Liver (tissue), 8 donors: ENCODE measurements at regions not wholly inside any gene's neighbourhood (a gene's known extent, or its start where the extent isn't known, plus 50 kb on each side); places are given as distances from the start of the nearest gene placed in this dataset.

Experiments used
- DNase-seq: peaks from one replicate; pipeline ENCODE4 v3.0.0-alpha.2; 2017; ENCODE audit warnings: low spot score
- H3K27ac ChIP-seq, 2 donors: one replicate each; pipeline ENCODE4 v1.7.0; 2013; ENCODE audit warnings: inconsistent platforms in 2 of 2, low read length in 2 of 2, control low read depth in 1 of 2, low read depth in 1 of 2, mild to moderate bottlenecking in 1 of 2
- H3K27me3 ChIP-seq, 4 donors: one replicate each; pipeline versions ENCODE4 v1.6.1 to v1.7.0; 2013; ENCODE audit warnings: low read length in 3 of 4, inconsistent platforms in 1 of 4, mild to moderate bottlenecking in 1 of 4, moderate library complexity in 1 of 4; ENCODE audit not compliant: control insufficient read depth in 4 of 4, insufficient read depth in 4 of 4
- H3K36me3 ChIP-seq, 4 donors: one replicate each; pipeline versions ENCODE4 v1.6.1 to v1.7.0; 2013; ENCODE audit warnings: low read length in 3 of 4, mild to moderate bottlenecking in 3 of 4, low read depth in 1 of 4, moderate library complexity in 1 of 4; ENCODE audit not compliant: control insufficient read depth in 4 of 4, insufficient read depth in 3 of 4
- H3K4me1 ChIP-seq, 4 donors: one replicate each; pipeline versions ENCODE4 v1.6.1 to v1.7.0; 2013; ENCODE audit warnings: low read length in 3 of 4, mild to moderate bottlenecking in 3 of 4, moderate library complexity in 1 of 4; ENCODE audit not compliant: control insufficient read depth in 4 of 4, insufficient read depth in 4 of 4
- H3K4me3 ChIP-seq, 3 donors: one replicate each; pipeline versions ENCODE4 v1.6.1 to v1.7.0; 2013; ENCODE audit warnings: low read length in 3 of 3, control low read depth in 1 of 3, low read depth in 1 of 3, mild to moderate bottlenecking in 1 of 3
- H3K9ac ChIP-seq, 2 donors: one replicate each; pipeline ENCODE4 v1.7.0; 2013; ENCODE audit warnings: low read length in 2 of 2, mild to moderate bottlenecking in 2 of 2, moderate library complexity in 2 of 2, control low read depth in 1 of 2, low read depth in 1 of 2
- H3K9me3 ChIP-seq, 4 donors: one replicate each; pipeline versions ENCODE4 v1.6.1 to v1.7.0; 2013; ENCODE audit warnings: low read length in 3 of 4; ENCODE audit not compliant: control insufficient read depth in 4 of 4
- EGR1 ChIP-seq, 2 donors: IDR thresholded peaks; 2 replicates each; pipeline ENCODE4 v1.6.1; 2016 to 2018; ENCODE audit warnings: antibody characterized with exemption in 2 of 2, low read depth in 2 of 2
- FOXA1 ChIP-seq: IDR thresholded peaks from 2 replicates; pipeline ENCODE4 v1.6.1; 2016; ENCODE audit warnings: antibody characterized with exemption
- FOXA2 ChIP-seq: IDR thresholded peaks from 2 replicates; pipeline ENCODE4 v1.6.1; 2016; ENCODE audit warnings: antibody characterized with exemption
- GABPA ChIP-seq, 2 donors: IDR thresholded peaks in 1 of 2; conservative IDR thresholded peaks in 1 of 2; 2 replicates each; pipeline ENCODE4 v1.6.1; 2016; ENCODE audit warnings: antibody characterized with exemption in 2 of 2, mild to moderate bottlenecking in 1 of 2, moderate library complexity in 1 of 2
- HNF4A ChIP-seq, 2 donors: conservative IDR thresholded peaks; 2 replicates each; pipeline ENCODE4 v1.6.1; 2016; ENCODE audit warnings: antibody characterized with exemption in 2 of 2, mild to moderate bottlenecking in 2 of 2
- HNF4G ChIP-seq: IDR thresholded peaks from 2 replicates; pipeline ENCODE4 v1.6.1; 2016; ENCODE audit warnings: antibody characterized with exemption
- JUND ChIP-seq, 2 donors: IDR thresholded peaks; 2 replicates each; pipeline ENCODE4 v1.6.1; 2016; ENCODE audit warnings: antibody characterized with exemption in 2 of 2
- NR2F2 ChIP-seq: IDR thresholded peaks from 2 replicates; pipeline ENCODE4 v1.6.1; 2016; ENCODE audit warnings: antibody characterized with exemption
- RAD21 ChIP-seq, 2 donors: IDR thresholded peaks; 2 replicates each; pipeline ENCODE4 v1.6.1; 2016; ENCODE audit warnings: antibody characterized with exemption in 2 of 2, mild to moderate bottlenecking in 2 of 2
- RXRA ChIP-seq, 2 donors: IDR thresholded peaks; 2 replicates each; pipeline ENCODE4 v1.6.1; 2017 to 2018; ENCODE audit warnings: antibody characterized with exemption in 2 of 2, mild to moderate bottlenecking in 1 of 2
- SP1 ChIP-seq: IDR thresholded peaks from 2 replicates; pipeline ENCODE4 v1.6.1; 2018; ENCODE audit warnings: antibody characterized with exemption, mild to moderate bottlenecking
- TAF1 ChIP-seq: conservative IDR thresholded peaks from 2 replicates; pipeline ENCODE4 v1.6.1; 2016; ENCODE audit warnings: antibody characterized with exemption, mild to moderate bottlenecking
- YY1 ChIP-seq: IDR thresholded peaks from 2 replicates; pipeline ENCODE4 v1.6.1; 2016; ENCODE audit warnings: antibody characterized with exemption, mild to moderate bottlenecking
- WGBS: extraction: QIAGEN DNeasy Blood & Tissue Kit; methylation state at CpG from one replicate; pipeline ENCODE4 v1.1.7; 2013; 5-methylcytosine and 5-hydroxymethylcytosine counted together
- TF ChIP-seq, protein P1 (sequence below): IDR thresholded peaks from 2 replicates; pipeline ENCODE4 v1.6.1; 2016; ENCODE audit warnings: antibody characterized with exemption
- TF ChIP-seq, protein P2 (sequence below): IDR thresholded peaks from 2 replicates; pipeline ENCODE4 v1.6.1; 2016; ENCODE audit warnings: antibody characterized with exemption
- TF ChIP-seq, protein P3 (sequence below): IDR thresholded peaks from 2 replicates; pipeline ENCODE4 v1.6.1; 2016; ENCODE audit warnings: antibody characterized with exemption
- TF ChIP-seq, protein P4 (sequence below): fragments of 150-350 bp; IDR thresholded peaks from 2 replicates; pipeline ENCODE4 v1.5.1; 2017; ENCODE audit warnings: improper control_type of control experiment, low read depth, low read length; ENCODE audit not compliant: missing input control
- TF ChIP-seq, protein P5 (sequence below): IDR thresholded peaks from 2 replicates; pipeline ENCODE4 v1.6.1; 2016; ENCODE audit warnings: antibody characterized with exemption, mild to moderate bottlenecking
- donor health status: healthy.
- donor health status: healthy.
- donor health status: healthy.
- donor health status: healthy.
- donor health status: healthy.

DNA sequence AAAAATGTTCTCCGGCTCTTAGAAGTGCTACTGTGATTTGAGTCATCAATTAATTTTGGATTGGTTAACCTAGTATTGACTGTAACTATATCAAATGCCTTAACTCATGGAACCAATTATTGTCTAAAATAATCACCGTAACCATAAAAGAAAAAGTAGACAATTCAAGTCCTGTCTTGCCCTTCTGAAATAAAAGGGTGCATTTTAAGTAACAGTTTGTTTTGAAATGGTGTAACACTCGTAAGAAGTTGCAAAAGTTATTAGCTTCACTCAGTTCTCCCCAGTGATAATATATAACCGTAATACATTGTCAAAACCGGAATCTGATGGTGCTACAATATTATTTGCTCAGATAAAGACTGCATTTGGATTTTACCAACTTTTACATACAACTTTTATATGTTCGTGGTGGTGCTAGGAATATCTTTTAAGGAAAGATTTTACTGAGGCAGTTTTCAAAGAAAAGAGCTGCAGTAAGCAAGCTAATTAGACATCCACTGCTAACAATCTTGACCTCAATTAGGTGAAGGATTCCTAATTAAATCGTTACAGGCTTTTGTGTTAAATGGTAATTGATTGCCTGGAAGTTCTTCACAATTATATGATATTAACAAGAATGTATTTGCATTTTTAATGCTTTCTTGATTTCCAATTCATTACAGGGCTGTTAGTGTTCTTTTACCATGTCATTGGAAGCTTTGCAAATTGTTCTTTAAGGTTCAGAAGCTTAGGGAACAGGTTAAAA is 413.1 kb upstream of the MON1B start:
- Histone ChIP-seq H3K36me3 (no peaks in the 10 kb centered on the region), H3K4me1 (no peaks in the 10 kb centered on the region), H3K9ac (no peak overlapping the region), H3K4me3 (no peak overlapping the region), H3K27me3 (no peaks in the 10 kb centered on the region), H3K27ac (no peak overlapping the region), H3K9me3 (no peaks in the 10 kb centered on the region)
- 73% methylated on average over 7 of the region's 7 CpGs for WGBS
- DNase-seq, result no peak
- no peak for TF ChIP-seq YY1

DNA sequence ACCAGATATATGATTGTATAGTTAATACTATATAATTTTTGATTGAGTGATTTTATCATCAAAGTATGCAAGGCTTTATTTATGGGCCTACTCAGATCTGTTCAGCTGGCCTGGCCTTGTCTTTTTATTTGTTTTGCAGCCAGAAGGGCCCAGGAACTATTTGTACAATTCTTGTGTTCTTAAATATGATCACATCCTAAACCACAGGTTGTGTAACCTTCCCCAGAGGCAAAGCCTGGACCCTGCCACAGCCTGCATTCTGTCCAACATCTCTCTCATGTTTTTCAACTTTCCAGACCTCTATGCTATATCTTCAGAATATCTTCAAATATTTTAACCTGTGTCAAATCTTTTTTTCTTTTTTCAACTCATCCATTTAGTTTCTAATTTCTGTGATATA is 410.4 kb upstream of the MON1B start:
- Histone ChIP-seq H3K4me3 (no peak overlapping the region), H3K36me3 (no peaks in the 10 kb centered on the region), H3K27ac (no peak overlapping the region), H3K9ac (no peak overlapping the region), H3K27me3 (no peaks in the 10 kb centered on the region), H3K4me1 (no peaks in the 10 kb centered on the region), H3K9me3 (no peaks in the 10 kb centered on the region)
- TF ChIP-seq, protein P1, sequence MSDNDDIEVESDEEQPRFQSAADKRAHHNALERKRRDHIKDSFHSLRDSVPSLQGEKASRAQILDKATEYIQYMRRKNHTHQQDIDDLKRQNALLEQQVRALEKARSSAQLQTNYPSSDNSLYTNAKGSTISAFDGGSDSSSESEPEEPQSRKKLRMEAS, result no peak
- no peak for TF ChIP-seq JUND (IDR thresholded peaks at IDR 0.05)
- TF ChIP-seq, protein P2, sequence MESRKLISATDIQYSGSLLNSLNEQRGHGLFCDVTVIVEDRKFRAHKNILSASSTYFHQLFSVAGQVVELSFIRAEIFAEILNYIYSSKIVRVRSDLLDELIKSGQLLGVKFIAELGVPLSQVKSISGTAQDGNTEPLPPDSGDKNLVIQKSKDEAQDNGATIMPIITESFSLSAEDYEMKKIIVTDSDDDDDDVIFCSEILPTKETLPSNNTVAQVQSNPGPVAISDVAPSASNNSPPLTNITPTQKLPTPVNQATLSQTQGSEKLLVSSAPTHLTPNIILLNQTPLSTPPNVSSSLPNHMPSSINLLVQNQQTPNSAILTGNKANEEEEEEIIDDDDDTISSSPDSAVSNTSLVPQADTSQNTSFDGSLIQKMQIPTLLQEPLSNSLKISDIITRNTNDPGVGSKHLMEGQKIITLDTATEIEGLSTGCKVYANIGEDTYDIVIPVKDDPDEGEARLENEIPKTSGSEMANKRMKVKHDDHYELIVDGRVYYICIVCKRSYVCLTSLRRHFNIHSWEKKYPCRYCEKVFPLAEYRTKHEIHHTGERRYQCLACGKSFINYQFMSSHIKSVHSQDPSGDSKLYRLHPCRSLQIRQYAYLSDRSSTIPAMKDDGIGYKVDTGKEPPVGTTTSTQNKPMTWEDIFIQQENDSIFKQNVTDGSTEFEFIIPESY, result no peak
- TF ChIP-seq RXRA (IDR thresholded peaks at IDR 0.05), result no peak
- TF ChIP-seq FOXA2, result no peak
- TF ChIP-seq, protein P3, sequence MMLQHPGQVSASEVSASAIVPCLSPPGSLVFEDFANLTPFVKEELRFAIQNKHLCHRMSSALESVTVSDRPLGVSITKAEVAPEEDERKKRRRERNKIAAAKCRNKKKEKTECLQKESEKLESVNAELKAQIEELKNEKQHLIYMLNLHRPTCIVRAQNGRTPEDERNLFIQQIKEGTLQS, result no peak
- TF ChIP-seq RAD21 (IDR thresholded peaks at IDR 0.05), result no peak
- TF ChIP-seq TAF1, result no peak
- no peak for TF ChIP-seq FOXA1
- TF ChIP-seq, protein P4, sequence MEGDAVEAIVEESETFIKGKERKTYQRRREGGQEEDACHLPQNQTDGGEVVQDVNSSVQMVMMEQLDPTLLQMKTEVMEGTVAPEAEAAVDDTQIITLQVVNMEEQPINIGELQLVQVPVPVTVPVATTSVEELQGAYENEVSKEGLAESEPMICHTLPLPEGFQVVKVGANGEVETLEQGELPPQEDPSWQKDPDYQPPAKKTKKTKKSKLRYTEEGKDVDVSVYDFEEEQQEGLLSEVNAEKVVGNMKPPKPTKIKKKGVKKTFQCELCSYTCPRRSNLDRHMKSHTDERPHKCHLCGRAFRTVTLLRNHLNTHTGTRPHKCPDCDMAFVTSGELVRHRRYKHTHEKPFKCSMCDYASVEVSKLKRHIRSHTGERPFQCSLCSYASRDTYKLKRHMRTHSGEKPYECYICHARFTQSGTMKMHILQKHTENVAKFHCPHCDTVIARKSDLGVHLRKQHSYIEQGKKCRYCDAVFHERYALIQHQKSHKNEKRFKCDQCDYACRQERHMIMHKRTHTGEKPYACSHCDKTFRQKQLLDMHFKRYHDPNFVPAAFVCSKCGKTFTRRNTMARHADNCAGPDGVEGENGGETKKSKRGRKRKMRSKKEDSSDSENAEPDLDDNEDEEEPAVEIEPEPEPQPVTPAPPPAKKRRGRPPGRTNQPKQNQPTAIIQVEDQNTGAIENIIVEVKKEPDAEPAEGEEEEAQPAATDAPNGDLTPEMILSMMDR, result no peak
- no peak for TF ChIP-seq GABPA (IDR thresholded peaks at IDR 0.05 in 1 of 2, conservative IDR thresholded peaks at IDR 0.05 in 1 of 2)
- no peak for TF ChIP-seq SP1
- TF ChIP-seq NR2F2, result no peak
- TF ChIP-seq, protein P5, sequence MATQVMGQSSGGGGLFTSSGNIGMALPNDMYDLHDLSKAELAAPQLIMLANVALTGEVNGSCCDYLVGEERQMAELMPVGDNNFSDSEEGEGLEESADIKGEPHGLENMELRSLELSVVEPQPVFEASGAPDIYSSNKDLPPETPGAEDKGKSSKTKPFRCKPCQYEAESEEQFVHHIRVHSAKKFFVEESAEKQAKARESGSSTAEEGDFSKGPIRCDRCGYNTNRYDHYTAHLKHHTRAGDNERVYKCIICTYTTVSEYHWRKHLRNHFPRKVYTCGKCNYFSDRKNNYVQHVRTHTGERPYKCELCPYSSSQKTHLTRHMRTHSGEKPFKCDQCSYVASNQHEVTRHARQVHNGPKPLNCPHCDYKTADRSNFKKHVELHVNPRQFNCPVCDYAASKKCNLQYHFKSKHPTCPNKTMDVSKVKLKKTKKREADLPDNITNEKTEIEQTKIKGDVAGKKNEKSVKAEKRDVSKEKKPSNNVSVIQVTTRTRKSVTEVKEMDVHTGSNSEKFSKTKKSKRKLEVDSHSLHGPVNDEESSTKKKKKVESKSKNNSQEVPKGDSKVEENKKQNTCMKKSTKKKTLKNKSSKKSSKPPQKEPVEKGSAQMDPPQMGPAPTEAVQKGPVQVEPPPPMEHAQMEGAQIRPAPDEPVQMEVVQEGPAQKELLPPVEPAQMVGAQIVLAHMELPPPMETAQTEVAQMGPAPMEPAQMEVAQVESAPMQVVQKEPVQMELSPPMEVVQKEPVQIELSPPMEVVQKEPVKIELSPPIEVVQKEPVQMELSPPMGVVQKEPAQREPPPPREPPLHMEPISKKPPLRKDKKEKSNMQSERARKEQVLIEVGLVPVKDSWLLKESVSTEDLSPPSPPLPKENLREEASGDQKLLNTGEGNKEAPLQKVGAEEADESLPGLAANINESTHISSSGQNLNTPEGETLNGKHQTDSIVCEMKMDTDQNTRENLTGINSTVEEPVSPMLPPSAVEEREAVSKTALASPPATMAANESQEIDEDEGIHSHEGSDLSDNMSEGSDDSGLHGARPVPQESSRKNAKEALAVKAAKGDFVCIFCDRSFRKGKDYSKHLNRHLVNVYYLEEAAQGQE, result no peak
- no peak for TF ChIP-seq YY1
- TF ChIP-seq HNF4A (conservative IDR thresholded peaks at IDR 0.05), result no peak
- no peak for TF ChIP-seq HNF4G
- no peak for TF ChIP-seq EGR1 (IDR thresholded peaks at IDR 0.05; ENCODE audit: low read depth in 2 of 2)
- no peak for DNase-seq
